OCI-LY7 (cell line): ENCODE measurements at regions not wholly inside any gene's neighbourhood (a gene's known extent, or its start where the extent isn't known, plus 50 kb on each side); places are given as distances from the start of the nearest gene placed in this dataset.

Experiments used
- BruUV-seq: library from RNA; stranded (reverse); fragments of 400-500 nt; replicated peaks from 2 replicates; lab custom pipeline; 2021; lab: Mats Ljungman, UMichigan
- CTCF ChIA-PET: fragments of 300-600 bp; sonication (Branson Sonifier 250); formaldehyde crosslinking; loops from one replicate; lab custom pipeline; 2022; ENCODE audit warnings: antibody characterized with exemption; ENCODE audit not compliant: unreplicated experiment; lab: Charles Lee
- POLR2A ChIA-PET: fragments of 300-600 bp; sonication (Branson Sonifier 250); formaldehyde crosslinking; loops from one replicate; lab custom pipeline; 2022; ENCODE audit warnings: antibody characterized with exemption; lab: Charles Lee
- DNase-seq: peaks from one replicate; pipeline ENCODE4 v3.0.0-alpha.2; 2015; ENCODE audit warnings: low spot score
- H2AFZ ChIP-seq: fragments of 200-600 bp; sonication (generic), shearing (Covaris generic); 2 replicates; pipeline ENCODE4 v1.6.1; 2014; ENCODE audit warnings: mild to moderate bottlenecking, antibody characterized with exemption, low read length, moderate library complexity
- H3K27ac ChIP-seq: fragments of 200-600 bp; sonication (generic); 2 replicates; pipeline ENCODE4 v1.5.1; 2014; ENCODE audit warnings: mixed run types, low read depth, mild to moderate bottlenecking, moderate library complexity, low read length, inconsistent platforms; ENCODE audit not compliant: poor library complexity, severe bottlenecking
- H3K36me3 ChIP-seq: fragments of 200-600 bp; sonication (generic); 2 replicates; pipeline ENCODE4 v1.6.1; 2014; ENCODE audit warnings: mild to moderate bottlenecking, antibody characterized with exemption, low read length, moderate library complexity, mixed read lengths; ENCODE audit not compliant: insufficient read depth
- H3K4me1 ChIP-seq: fragments of 200-600 bp; sonication (generic); 2 replicates; pipeline ENCODE4 v1.5.1; 2014; ENCODE audit warnings: mild to moderate bottlenecking, low read length; ENCODE audit not compliant: insufficient read depth, poor library complexity, severe bottlenecking
- H3K4me2 ChIP-seq: fragments of 200-600 bp; sonication (generic); 2 replicates; pipeline ENCODE4 v1.6.1; 2014; ENCODE audit warnings: mild to moderate bottlenecking, low read length
- H3K4me3 ChIP-seq: fragments of 200-600 bp; sonication (generic); 2 replicates; pipeline ENCODE4 v1.5.1; 2014; ENCODE audit warnings: mild to moderate bottlenecking, low read depth, low read length; ENCODE audit not compliant: poor library complexity, severe bottlenecking
- H3K79me2 ChIP-seq: fragments of 200-600 bp; sonication (generic); 2 replicates; pipeline ENCODE4 v1.6.1; 2016; ENCODE audit warnings: low read depth, mild to moderate bottlenecking, low read length, moderate library complexity, mixed read lengths; ENCODE audit not compliant: insufficient read depth
- H3K9me2 ChIP-seq: fragments of 200-600 bp; sonication (generic); 2 replicates; pipeline ENCODE4 v1.6.1; 2016; ENCODE audit warnings: mild to moderate bottlenecking, low read length, mixed read lengths; ENCODE audit not compliant: insufficient read depth
- H3K9me3 ChIP-seq: fragments of 200-600 bp; sonication (generic); 2 replicates; pipeline ENCODE4 v1.6.1; 2014; ENCODE audit warnings: mild to moderate bottlenecking, mixed run types, low read length, mixed read lengths
- H4K20me1 ChIP-seq: fragments of 200-600 bp; sonication (generic); 2 replicates; pipeline ENCODE4 v1.6.1; 2014; ENCODE audit warnings: mild to moderate bottlenecking, antibody characterized with exemption, low read length, moderate library complexity, mixed read lengths; ENCODE audit not compliant: insufficient read depth
- CTCF ChIP-seq: fragments of 200-600 bp; sonication (generic); conservative IDR thresholded peaks from 2 replicates; pipeline ENCODE4 v1.5.1; 2014; ENCODE audit warnings: mild to moderate bottlenecking, antibody characterized with exemption, low read length, moderate library complexity, mixed read lengths
- EZH2phosphoT487 ChIP-seq: fragments of 200-600 bp; sonication (generic); IDR thresholded peaks from 2 replicates; pipeline ENCODE4 v1.6.1; 2018; ENCODE audit warnings: low read depth, borderline replicate concordance, mild to moderate bottlenecking, mixed run types, antibody characterized with exemption, low read length, moderate library complexity, mixed read lengths
- intact Hi-C: fragments of 100-400 bp; cut with micrococcal nuclease; formaldehyde crosslinking; loops from one replicate; pipeline ENCODE4 v1.10.0; 2022; ENCODE audit not compliant: unreplicated experiment

GRCh38 chr4:180179146-180179545 lies 2064.1 kb upstream of the TENM3 start:
- no peak for DNase-seq
- no peaks in the 10 kb centered on the region for H3K36me3 ChIP-seq
- H3K79me2 ChIP-seq, result no peaks in the 10 kb centered on the region
- no TSS peak for BruUV-seq
- no peaks in the 10 kb centered on the region for H3K9me3 ChIP-seq
- ChIA-PET POLR2A (no interaction called here), CTCF (no interaction called here)
- no peak overlapping the region for H2AFZ ChIP-seq
- TF ChIP-seq CTCF (no peak), EZH2phosphoT487 (no peak)
- H3K27ac ChIP-seq, result no peak overlapping the region
- no peak overlapping the region for H3K4me2 ChIP-seq
- intact Hi-C loops, result no loop called here
- no peaks in the 10 kb centered on the region for H3K9me2 ChIP-seq
- no peak overlapping the region for H3K4me3 ChIP-seq
- H3K4me1 ChIP-seq, result no peaks in the 10 kb centered on the region
- H4K20me1 ChIP-seq, result no peaks in the 10 kb centered on the region

DNA sequence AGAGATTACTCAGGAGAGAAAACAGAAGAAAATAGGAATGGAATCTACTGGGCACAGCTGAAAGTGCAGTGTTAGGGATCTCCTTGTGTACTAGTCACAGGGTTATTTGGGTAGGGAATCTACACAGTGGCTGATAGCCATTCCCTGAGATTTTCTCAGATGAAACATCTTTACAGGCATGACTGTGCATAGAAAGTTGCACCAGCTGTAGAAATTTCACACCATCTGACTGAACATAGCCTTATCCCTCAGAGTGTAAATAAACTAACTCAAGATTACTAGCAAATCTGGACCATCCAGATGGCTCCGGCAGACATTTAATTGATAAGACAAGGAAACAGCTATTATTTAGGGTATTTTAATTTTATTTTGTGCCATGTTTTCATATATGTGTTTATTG lies 2053.5 kb upstream of the TENM3 start:
- CTCF ChIA-PET, result no interaction called here
- POLR2A ChIA-PET, result no interaction called here
- intact Hi-C loops, result no loop called here
- no peak overlapping the region for H2AFZ ChIP-seq
- H3K36me3 ChIP-seq, result no peaks in the 10 kb centered on the region
- H3K4me1 ChIP-seq, result no peaks in the 10 kb centered on the region
- no peak for DNase-seq
- no peaks in the 10 kb centered on the region for H4K20me1 ChIP-seq
- no peaks in the 10 kb centered on the region for H3K79me2 ChIP-seq
- H3K4me3 ChIP-seq, result no peak overlapping the region
- no peaks in the 10 kb centered on the region for H3K9me2 ChIP-seq
- H3K9me3 ChIP-seq, result no peaks in the 10 kb centered on the region
- no peak overlapping the region for H3K27ac ChIP-seq
- no TSS peak for BruUV-seq
- TF ChIP-seq EZH2phosphoT487 (no peak), CTCF (no peak)
- no peak overlapping the region for H3K4me2 ChIP-seq

GRCh38 chr4:180190382-180190781 lies 2052.8 kb upstream of the TENM3 start:
- intact Hi-C loops, result no loop called here
- Histone ChIP-seq H3K4me1 (no peaks in the 10 kb centered on the region), H2AFZ (no peak overlapping the region), H3K27ac (no peak overlapping the region), H3K9me2 (no peaks in the 10 kb centered on the region), H3K9me3 (no peaks in the 10 kb centered on the region), H3K36me3 (no peaks in the 10 kb centered on the region), H4K20me1 (no peaks in the 10 kb centered on the region), H3K79me2 (no peaks in the 10 kb centered on the region), H3K4me2 (no peak overlapping the region), H3K4me3 (no peak overlapping the region)
- DNase-seq, result no peak
- ChIA-PET POLR2A (interaction anchor here (1.3 kb wide), 1 partner anchor 9 kb away, joined by 3 read pairs; no protein-coding TSS in a partner anchor), CTCF (no interaction called here)
- BruUV-seq, result no TSS peak
- TF ChIP-seq CTCF (no peak), EZH2phosphoT487 (no peak)
